ENCODE measurements at regions not wholly inside any gene's neighbourhood (a gene's known extent, or its start where the extent isn't known, plus 50 kb on each side); places are given as distances from the start of the nearest gene placed in this dataset.
A peak's percentile ranks its signal among the peaks of the same experiment; 100 is the strongest.
"Not testable (repeated sequence)": the region's sequence is repeated elsewhere in the genome, so short reads cannot be mapped to it uniquely, and the experiment has no call there.

- DNase-seq (ENCODE audit: low read depth): peak; percentile 36
- no peak overlapping the region for H3K4me3 ChIP-seq (ENCODE audit: control insufficient read depth, low read depth, low read length)
- TF ChIP-seq, protein P1, sequence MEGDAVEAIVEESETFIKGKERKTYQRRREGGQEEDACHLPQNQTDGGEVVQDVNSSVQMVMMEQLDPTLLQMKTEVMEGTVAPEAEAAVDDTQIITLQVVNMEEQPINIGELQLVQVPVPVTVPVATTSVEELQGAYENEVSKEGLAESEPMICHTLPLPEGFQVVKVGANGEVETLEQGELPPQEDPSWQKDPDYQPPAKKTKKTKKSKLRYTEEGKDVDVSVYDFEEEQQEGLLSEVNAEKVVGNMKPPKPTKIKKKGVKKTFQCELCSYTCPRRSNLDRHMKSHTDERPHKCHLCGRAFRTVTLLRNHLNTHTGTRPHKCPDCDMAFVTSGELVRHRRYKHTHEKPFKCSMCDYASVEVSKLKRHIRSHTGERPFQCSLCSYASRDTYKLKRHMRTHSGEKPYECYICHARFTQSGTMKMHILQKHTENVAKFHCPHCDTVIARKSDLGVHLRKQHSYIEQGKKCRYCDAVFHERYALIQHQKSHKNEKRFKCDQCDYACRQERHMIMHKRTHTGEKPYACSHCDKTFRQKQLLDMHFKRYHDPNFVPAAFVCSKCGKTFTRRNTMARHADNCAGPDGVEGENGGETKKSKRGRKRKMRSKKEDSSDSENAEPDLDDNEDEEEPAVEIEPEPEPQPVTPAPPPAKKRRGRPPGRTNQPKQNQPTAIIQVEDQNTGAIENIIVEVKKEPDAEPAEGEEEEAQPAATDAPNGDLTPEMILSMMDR (conservative IDR thresholded peaks at IDR 0.05; ENCODE audit: control insufficient read depth, insufficient read depth, low read depth, low read length): peak; percentile 53
These were observed 153.4 kb upstream of the ARSJ start for GRCh38 chr4:114132830-114133229.

DNA sequence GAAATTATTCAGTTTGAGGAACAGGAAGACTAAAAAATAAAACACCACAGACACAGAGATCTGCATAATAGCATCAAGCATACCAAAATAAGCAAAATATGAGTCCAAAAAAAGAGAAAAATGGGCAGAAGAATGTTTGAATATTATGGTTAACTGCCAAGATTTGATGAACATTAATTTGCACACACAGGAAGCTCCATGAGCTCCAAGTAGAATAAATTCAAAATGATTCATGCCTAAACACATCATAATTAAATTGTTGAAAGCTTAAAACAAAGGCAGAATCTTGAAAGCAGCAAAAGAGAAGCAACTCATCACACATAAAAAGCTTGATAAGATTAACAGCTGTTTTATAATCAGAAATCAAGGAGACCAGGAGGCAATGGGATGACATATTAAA is 156.6 kb upstream of the ARSJ start:
- H3K4me3 ChIP-seq (ENCODE audit: control insufficient read depth, low read depth, low read length): no peak overlapping the region
- TF ChIP-seq, protein P1 (conservative IDR thresholded peaks at IDR 0.05; ENCODE audit: control insufficient read depth, insufficient read depth, low read depth, low read length): no peak
- peak; percentile 5 for DNase-seq (ENCODE audit: low read depth)

GRCh38 chr4:114137984-114138383 is 158.5 kb upstream of the ARSJ start:
- TF ChIP-seq, protein P1 (conservative IDR thresholded peaks at IDR 0.05; ENCODE audit: control insufficient read depth, insufficient read depth, low read depth, low read length): no peak
- DNase-seq (ENCODE audit: low read depth): no peak
- no peak overlapping the region for H3K4me3 ChIP-seq (ENCODE audit: control insufficient read depth, low read depth, low read length)

DNA sequence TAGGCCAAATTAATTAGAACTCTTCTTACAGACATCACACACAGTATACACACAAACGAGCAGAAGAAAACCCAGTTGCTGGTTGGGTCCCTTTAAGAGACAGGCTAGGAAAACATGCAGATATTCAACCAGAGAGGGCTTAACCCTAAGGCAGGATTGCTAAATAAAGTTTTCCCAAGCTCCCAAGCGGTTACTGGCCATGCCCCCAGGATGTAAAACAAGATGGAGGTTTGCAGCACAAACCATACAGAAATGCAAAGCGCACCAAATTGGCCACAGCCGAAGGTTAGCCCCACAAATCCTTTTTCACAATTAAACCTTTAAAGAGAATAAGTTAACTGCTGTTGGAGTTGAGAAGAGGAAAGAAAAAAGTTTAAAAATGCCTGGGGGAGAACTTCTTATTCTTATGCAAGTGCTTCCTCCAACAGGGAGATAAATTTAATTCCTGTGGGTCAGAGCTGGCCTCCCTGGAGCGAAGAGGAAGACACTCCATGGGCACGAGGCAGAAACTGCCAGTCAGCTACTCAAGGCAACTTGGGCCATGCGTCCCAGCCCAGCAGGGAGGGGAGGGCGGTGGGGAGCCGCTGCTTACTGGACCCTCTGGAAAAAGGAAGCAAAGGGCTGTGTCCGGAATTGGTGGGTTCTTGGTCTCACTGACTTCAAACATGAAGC is 167.6 kb upstream of the ARSJ start:
- no peak for DNase-seq (ENCODE audit: low read depth)
- no peak overlapping the region for H3K4me3 ChIP-seq (ENCODE audit: control insufficient read depth, low read depth, low read length)
- TF ChIP-seq, protein P1 (conservative IDR thresholded peaks at IDR 0.05; ENCODE audit: control insufficient read depth, insufficient read depth, low read depth, low read length): no peak

GRCh38 chr4:114147619-114148208 is 168.3 kb upstream of the ARSJ start:
- not testable (repeated sequence) for H3K4me3 ChIP-seq (ENCODE audit: control insufficient read depth, low read depth, low read length); DNase-seq (ENCODE audit: low read depth)

- DNase-seq (ENCODE audit: low read depth); H3K4me3 ChIP-seq (ENCODE audit: control insufficient read depth, low read depth, low read length): not testable (repeated sequence)
These were observed 169.1 kb upstream of the ARSJ start for GRCh38 chr4:114148372-114149070.

- DNase-seq (ENCODE audit: low read depth): no peak
- TF ChIP-seq, protein P1 (conservative IDR thresholded peaks at IDR 0.05; ENCODE audit: control insufficient read depth, insufficient read depth, low read depth, low read length): no peak
- H3K4me3 ChIP-seq (ENCODE audit: control insufficient read depth, low read depth, low read length): no peak overlapping the region
These were observed 176.9 kb upstream of the ARSJ start for GRCh38 chr4:114156371-114156770.

All from fibroblast of mammary gland (primary cell).